HG02678 (cell line): ENCODE measurements at regions not wholly inside any gene's neighbourhood (a gene's known extent, or its start where the extent isn't known, plus 50 kb on each side); places are given as distances from the start of the nearest gene placed in this dataset.
"Not testable (repeated sequence)": the region's sequence is repeated elsewhere in the genome, so short reads cannot be mapped to it uniquely, and the experiment has no call there.

Experiments
- ATAC-seq: cut with Tn5 transposase; IDR thresholded peaks from one replicate; pipeline ENCODE4 v1.9.1; 2021; ENCODE audit warnings: mild to moderate bottlenecking, moderate library complexity; ENCODE audit not compliant: unreplicated experiment

DNA sequence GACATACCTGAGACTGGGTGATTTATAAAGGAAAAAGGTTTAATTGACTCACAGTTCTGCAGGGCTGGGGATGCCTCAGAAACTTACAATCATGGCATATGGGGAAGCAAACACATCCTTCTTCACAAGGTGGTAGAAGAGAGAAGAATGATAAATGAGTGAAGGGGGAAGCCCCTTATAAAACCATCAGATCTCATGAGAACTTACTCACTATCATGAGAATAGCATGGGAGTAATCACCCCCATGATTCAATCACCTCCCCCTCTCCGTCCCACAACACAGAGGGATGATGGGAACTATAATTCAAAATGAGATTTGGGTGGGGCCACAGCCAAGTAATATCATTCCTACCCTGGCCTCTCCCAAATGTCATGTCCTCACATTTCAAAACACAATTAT, 1206.0 kb upstream of the CELF4 start:
- ATAC-seq = not testable (repeated sequence)

- no peak for ATAC-seq
Observed at GRCh38 chr18:38768504-38768903, 1202.9 kb upstream of the CELF4 start.

GRCh38 chr18:38759457-38759856, 1193.9 kb upstream of the CELF4 start:
- no peak for ATAC-seq

GRCh38 chr18:38756436-38756835, 1190.8 kb upstream of the CELF4 start:
- ATAC-seq = no peak

- ATAC-seq = peak; percentile 65
Observed at GRCh38 chr18:38752430-38752829, 1186.8 kb upstream of the CELF4 start.

GRCh38 chr18:38751898-38752297, 1186.3 kb upstream of the CELF4 start:
- no peak for ATAC-seq

DNA sequence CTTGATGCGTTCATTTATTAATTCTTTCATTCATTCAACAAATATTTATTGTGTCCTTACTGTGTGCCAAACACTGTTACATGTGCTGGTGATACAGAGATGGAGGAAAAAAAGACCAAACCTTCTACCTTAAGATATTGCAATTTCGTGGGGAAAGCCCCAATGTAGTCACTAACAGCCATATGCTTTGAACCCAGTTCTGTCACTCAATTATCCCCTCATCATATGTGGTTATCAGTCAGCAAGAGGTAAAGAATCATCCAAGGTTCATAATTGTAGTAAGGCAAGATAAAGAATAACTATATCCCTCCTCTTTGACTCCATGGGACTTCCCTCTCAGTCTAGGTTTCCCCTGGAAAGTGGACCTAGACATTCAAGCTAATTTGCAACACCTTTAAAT, 1185.6 kb upstream of the CELF4 start:
- ATAC-seq = no peak

DNA sequence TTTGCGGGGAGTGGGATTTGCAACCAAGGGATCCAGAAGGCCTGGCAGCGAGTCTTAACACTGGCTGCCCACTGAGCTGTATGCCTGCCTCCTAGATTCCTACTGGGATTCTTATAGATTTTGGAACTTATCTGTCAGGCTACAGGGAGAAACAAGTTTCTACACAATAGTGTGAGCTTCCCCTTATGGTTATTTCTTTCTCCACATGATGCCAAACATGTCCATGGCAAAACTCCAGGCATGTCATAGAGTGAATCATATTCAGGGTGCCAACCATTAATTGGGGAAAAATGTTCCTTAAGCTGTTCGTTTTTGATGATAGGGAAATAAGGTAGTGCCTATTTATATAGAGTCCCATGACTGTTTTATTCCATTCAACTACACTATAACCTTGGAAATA, 1185.2 kb upstream of the CELF4 start:
- ATAC-seq = no peak

DNA sequence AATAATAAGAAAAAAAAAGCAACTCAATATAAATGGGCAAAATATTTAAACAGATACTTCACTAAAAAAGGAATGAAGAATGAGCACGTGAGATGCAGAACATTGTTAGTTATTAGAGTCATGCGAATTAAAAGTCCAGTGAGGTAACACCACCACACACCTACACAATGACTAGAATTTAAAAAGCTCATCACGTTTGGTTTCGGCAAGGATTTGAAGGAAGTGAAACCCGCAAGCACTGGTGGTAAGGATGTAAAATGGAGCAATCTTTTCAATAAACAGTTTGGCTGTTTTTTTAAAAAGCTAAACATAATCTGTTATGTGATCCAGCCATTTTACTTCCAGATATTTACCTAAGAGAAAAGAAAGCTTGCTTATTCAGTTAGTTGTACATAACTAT, 1181.6 kb upstream of the CELF4 start:
- peak; percentile 45 for ATAC-seq

DNA sequence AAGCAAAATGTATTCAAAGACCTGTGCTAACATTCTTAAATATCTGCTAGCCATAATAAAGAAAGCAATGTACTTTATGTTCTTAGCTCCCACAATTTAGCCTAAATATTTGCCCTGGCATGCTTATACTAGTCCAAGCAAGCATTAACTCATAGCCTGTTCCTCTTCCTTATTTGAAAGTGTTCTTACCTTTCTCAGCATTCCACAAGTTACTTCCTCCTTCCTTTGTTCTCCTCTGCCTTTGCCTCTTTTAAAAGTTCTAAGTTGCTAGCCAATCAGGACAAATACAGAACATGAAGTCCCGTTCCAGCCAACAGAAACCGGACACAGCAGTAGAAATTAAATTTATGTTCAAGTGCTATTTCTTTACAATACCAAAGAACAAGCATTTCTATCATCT, 1154.6 kb upstream of the CELF4 start:
- not testable (repeated sequence) for ATAC-seq

DNA sequence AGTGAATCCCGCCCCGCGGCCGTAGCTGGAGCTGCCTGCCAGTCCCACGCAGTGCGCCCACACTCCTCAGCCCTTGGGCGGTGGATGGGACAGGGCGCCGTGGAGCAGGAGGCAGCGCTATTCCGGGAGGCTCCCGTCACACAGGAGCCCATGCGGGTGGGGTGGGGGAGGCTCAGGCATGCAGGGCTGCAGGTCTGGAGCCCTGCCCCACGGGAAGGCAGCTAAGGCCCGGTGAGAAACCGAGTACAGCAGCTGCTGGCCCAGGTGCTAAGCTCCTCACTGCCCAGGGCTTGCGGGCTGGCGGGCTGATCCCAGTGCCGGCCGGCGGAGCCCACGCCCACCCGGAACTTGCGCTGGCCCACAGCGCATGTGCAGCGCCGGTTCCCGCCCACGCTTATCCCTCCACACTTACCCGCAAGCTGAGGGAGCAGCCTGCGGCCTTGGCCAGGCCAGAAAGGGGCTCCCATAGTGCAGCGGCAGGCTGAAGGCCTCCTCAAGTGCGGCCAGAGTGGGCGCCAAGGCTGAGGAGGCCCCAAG, 1152.8 kb upstream of the CELF4 start:
- ATAC-seq = no peak

- no peak for ATAC-seq
Observed at GRCh38 chr18:38709122-38709521, 1143.5 kb upstream of the CELF4 start.

GRCh38 chr18:38706373-38706772, 1140.8 kb upstream of the CELF4 start:
- ATAC-seq = no peak

GRCh38 chr18:38698088-38698487, 1132.5 kb upstream of the CELF4 start:
- ATAC-seq = no peak

DNA sequence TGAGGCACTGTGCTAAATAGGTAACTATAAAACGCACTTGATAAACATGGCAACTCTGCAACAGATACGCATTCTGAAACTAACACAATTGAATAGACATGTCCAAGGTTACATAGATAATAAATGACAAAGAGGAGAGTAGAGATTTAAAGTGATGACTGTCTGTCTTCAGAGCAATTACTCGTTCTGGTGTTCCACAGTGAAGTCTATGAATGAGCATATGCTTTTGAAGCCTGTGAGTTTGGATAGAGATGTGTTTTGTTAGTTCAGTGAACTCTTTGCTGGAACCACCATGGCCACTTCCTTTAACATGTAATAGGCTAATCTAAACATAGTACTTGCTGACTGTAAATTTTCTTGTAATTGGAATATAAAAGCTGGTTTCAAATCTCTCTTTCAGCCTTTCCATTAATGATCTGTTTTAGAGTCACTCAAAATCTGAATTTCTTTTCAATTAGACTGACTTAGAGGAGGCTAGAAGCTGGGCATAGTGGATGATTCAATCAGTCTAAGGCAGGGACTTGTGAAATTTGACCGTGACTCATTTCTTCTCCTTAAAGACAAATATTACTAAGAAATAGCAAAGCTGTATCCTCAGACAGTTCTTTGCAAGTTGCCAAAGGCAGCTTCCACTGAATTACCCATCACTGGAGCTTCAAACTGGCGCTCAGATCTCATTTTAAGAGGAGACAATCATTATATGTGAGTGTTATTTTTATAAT, 1130.1 kb upstream of the CELF4 start:
- no peak for ATAC-seq

DNA sequence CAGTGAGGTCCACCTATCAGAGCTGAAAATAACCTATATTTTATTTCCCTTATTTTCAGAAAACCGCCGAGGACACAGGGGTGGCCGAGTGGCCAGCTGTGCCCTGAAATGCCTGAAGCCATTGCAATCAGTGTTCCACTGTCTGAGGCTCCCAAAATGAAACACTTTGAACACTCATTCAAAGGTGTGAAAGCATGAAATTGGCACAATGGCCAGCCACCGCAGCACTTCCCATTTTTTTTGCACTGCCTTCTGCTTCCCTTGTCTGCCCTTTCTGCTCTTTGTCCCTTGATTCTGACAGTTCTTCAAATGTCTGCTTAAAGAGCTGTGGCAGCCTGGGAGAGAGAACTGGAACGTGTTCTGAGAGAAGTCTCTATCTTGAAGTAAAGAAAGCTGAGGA, 1127.5 kb upstream of the CELF4 start:
- ATAC-seq = no peak

GRCh38 chr18:38690626-38691025, 1125.0 kb upstream of the CELF4 start:
- no peak for ATAC-seq

DNA sequence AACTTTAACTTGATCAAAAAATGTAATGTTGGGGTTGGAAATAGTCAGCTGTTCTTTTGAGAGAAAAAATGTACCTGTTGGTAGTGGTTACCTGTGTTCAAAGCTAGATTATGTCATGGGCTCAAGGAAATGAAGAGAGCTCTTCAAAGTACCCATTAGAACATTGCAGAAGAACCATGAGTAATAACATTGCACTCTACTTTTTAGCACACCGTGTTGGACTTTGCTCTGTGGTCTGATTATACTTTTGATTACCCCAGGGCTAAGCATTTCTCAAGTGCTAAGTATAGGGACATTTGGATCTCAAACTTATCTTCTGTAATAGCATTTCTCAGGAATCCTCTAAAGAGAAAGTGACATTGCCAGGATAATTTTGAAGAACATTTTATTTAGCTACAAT, 1122.8 kb upstream of the CELF4 start:
- ATAC-seq = no peak

DNA sequence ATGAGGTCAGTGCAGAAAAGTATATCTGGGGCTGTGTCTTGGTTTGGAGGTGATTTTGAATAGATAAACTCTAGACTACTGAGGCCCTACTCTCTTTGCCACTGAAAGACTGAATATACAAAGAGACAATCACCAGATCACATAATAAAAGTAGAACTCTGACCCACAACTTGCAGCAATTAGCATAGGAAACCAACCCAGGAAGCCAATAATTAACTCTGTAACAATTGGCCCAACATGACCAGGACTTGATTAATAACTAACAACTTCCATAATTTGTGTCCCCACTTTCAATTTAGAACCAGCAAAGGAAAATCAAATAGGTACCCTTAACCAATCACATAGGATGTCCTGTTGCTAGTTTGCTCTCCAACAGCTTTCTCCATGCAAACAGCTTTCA, 1104.9 kb upstream of the CELF4 start:
- ATAC-seq = no peak

GRCh38 chr18:38664929-38665328, 1099.3 kb upstream of the CELF4 start:
- no peak for ATAC-seq

DNA sequence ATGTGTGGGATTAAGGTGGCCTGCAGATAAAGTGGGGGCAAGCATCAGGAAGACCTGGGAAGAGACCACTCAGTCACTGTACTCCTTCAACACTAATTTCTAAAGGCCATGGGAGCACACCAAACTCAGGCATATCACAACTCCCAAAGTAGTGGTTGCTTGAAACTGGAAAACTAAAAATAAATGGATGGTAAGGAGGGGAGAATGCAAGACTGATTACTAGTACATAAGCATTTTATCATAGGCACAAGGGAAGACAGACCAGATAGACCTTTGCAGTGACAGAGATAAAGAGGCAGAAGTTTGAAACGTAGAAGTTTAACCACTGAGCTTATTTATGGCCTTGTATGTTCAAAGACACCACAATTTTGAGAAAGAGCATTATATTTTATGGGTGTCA, 1098.1 kb upstream of the CELF4 start:
- no peak for ATAC-seq

- no peak for ATAC-seq
Observed at GRCh38 chr18:38663270-38663669, 1097.7 kb upstream of the CELF4 start.

DNA sequence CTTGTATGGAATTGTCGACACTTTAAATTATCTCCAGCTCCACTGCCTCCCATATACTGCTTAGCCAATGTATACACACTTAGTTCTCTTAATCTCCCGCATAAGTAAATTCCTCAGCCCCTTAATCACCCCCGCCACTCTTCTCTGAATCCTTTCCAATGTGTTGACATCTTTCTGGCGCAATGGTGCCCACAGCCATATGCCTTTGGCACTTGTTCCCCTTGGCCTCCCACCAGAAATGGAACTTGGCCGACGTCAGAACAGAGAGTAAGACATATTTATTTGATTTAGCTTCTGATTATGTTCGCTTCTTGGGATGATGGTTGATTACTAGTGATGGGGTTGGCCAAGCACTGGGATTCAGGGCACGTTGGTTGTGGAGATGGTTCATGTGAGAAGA, 1089.3 kb upstream of the CELF4 start:
- no peak for ATAC-seq
